ENCODE measurements at regions not wholly inside any gene's neighbourhood (a gene's known extent, or its start where the extent isn't known, plus 50 kb on each side); places are given as distances from the start of the nearest gene placed in this dataset.

- H3K36me3 ChIP-seq, result no peaks in the 10 kb centered on the region
- H3K27ac ChIP-seq, result no peak overlapping the region
- no peak for DNase-seq
- no peaks in the 10 kb centered on the region for H3K27me3 ChIP-seq (replicated peaks in 1 of 7)
- peaks cover 0 to 28% (median 17%) of the 10 kb centered on the region in 8 donors for H3K9me3 ChIP-seq
- no peaks in the 10 kb centered on the region for H3K4me1 ChIP-seq
- intact Hi-C loops (cut with DNase I; ENCODE audit: low total_unique reads), result no loop called here
- H3K4me3 ChIP-seq, result no peak overlapping the region
- TF ChIP-seq, protein P1, sequence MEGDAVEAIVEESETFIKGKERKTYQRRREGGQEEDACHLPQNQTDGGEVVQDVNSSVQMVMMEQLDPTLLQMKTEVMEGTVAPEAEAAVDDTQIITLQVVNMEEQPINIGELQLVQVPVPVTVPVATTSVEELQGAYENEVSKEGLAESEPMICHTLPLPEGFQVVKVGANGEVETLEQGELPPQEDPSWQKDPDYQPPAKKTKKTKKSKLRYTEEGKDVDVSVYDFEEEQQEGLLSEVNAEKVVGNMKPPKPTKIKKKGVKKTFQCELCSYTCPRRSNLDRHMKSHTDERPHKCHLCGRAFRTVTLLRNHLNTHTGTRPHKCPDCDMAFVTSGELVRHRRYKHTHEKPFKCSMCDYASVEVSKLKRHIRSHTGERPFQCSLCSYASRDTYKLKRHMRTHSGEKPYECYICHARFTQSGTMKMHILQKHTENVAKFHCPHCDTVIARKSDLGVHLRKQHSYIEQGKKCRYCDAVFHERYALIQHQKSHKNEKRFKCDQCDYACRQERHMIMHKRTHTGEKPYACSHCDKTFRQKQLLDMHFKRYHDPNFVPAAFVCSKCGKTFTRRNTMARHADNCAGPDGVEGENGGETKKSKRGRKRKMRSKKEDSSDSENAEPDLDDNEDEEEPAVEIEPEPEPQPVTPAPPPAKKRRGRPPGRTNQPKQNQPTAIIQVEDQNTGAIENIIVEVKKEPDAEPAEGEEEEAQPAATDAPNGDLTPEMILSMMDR (IDR thresholded peaks at IDR 0.05 in 8 of 11, conservative IDR thresholded peaks at IDR 0.05 in 3 of 11), result no peak
- TF ChIP-seq POLR2AphosphoS5 (IDR thresholded peaks at IDR 0.05) (no peak), POLR2A (IDR thresholded peaks at IDR 0.05) (no peak)
- WGBS, 5 donors, result 61 to 84% (median 76%) methylated on average over 1 of the region's 1 CpG
Measured at GRCh38 chr12:73240110-73240509, 967.9 kb downstream of the TRHDE start.

DNA sequence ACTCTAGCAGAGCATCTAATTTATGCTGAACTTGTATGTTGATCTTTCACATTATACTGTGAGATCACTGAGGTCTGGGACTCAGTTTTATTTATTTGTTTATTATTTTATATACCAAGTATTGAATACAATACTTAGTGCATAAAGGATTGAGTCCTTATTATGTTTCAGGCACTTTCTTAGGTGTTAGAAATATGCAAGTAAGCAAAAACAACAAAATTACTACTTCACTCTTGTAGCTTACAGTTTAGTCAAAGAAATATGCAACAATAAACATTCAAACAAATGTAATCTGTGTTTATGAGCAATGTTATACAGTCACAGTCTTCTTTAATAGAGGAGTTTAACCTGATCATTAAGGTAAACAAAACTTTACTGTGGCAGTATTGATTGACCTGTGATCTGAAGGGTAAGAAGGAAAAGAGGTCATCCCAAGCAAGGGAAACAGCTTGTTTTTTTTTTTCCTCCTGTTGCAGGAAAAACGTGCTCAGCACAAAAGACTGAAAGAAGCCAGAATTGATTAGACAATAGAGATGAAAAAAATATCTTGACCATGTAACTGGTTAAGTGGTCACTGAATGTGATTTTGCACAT, 990.7 kb downstream of the TRHDE start:
- intact Hi-C loops (cut with DNase I; ENCODE audit: low total_unique reads), result no loop called here
- Histone ChIP-seq H3K27ac (no peak overlapping the region), H3K36me3 (no peaks in the 10 kb centered on the region), H3K27me3 (replicated peaks in 1 of 7) (no peaks in the 10 kb centered on the region), H3K9me3 (peaks cover 0 to 25% (median 15%) of the 10 kb centered on the region in 8 donors), H3K4me3 (no peak overlapping the region), H3K4me1 (no peaks in the 10 kb centered on the region)
- 8 to 16% (median 15%) methylated on average over 1 of the region's 1 CpG for WGBS, 5 donors
- TF ChIP-seq, protein P1 (IDR thresholded peaks at IDR 0.05 in 8 of 11, conservative IDR thresholded peaks at IDR 0.05 in 3 of 11), result no peak
- TF ChIP-seq POLR2A (IDR thresholded peaks at IDR 0.05) (no peak), POLR2AphosphoS5 (IDR thresholded peaks at IDR 0.05) (no peak)
- DNase-seq, result no peak

DNA sequence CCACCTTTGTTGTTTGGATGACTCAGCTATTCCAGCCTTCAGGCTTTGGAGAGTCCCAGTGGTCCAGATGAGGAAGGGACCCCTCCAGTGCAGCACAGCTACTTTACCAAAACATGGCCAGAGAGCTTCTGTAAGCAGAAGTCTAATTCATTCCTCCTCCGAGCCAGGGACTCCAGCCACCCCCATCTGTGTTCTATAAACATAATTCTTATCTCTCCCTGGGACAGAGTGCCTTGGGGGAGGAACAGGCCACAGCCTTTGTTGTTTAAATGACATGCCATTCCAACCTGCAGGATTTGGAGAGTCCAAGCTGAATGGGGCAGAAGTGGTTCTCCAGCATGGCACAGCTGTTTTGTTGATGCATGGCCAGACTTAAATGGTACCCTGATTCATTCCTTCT, 994.0 kb downstream of the TRHDE start:
- Histone ChIP-seq H3K9me3 (peaks cover 0 to 49% (median 27%) of the 10 kb centered on the region in 8 donors), H3K4me1 (no peaks in the 10 kb centered on the region), H3K27me3 (replicated peaks in 1 of 7) (no peaks in the 10 kb centered on the region), H3K4me3 (no peak overlapping the region), H3K36me3 (no peaks in the 10 kb centered on the region), H3K27ac (no peak overlapping the region)
- WGBS, 5 donors, result 33 to 67% (median 55%) methylated on average over 1 of the region's 1 CpG
- DNase-seq, result no peak
- intact Hi-C loops (cut with DNase I; ENCODE audit: low total_unique reads), result no loop called here
- no peak for TF ChIP-seq POLR2AphosphoS5 (IDR thresholded peaks at IDR 0.05)
- TF ChIP-seq POLR2A (IDR thresholded peaks at IDR 0.05), result no peak
- TF ChIP-seq, protein P1 (IDR thresholded peaks at IDR 0.05 in 8 of 11, conservative IDR thresholded peaks at IDR 0.05 in 3 of 11), result no peak

GRCh38 chr12:73274976-73275375, 1002.8 kb downstream of the TRHDE start:
- DNase-seq, result no peak
- no peak overlapping the region for H3K27ac ChIP-seq
- no peaks in the 10 kb centered on the region for H3K4me1 ChIP-seq
- no peaks in the 10 kb centered on the region for H3K27me3 ChIP-seq (replicated peaks in 1 of 7)
- H3K4me3 ChIP-seq, result no peak overlapping the region
- peaks cover 0 to 16% (median 1%) of the 10 kb centered on the region in 8 donors for H3K9me3 ChIP-seq
- WGBS, 5 donors, result 61 to 74% (median 66%) methylated on average over 3 of the region's 3 CpGs
- intact Hi-C loops (cut with DNase I; ENCODE audit: low total_unique reads), result no loop called here
- TF ChIP-seq POLR2A (IDR thresholded peaks at IDR 0.05) (no peak), POLR2AphosphoS5 (IDR thresholded peaks at IDR 0.05) (no peak)
- TF ChIP-seq, protein P1 (IDR thresholded peaks at IDR 0.05 in 8 of 11, conservative IDR thresholded peaks at IDR 0.05 in 3 of 11), result no peak
- no peaks in the 10 kb centered on the region for H3K36me3 ChIP-seq

Measured in spleen (tissue), 11 donors.